Neural cell (in vitro differentiated cells): ENCODE measurements at regions not wholly inside any gene's neighbourhood (a gene's known extent, or its start where the extent isn't known, plus 50 kb on each side); places are given as distances from the start of the nearest gene placed in this dataset.

ENCODE experiments used
- EP300 ChIP-seq: fragments of 450-650 bp; conservative IDR thresholded peaks from 2 replicates; pipeline ENCODE4 v1.6.1; 2014; ENCODE audit warnings: antibody characterized with exemption, mild to moderate bottlenecking, moderate library complexity; ENCODE audit not compliant: poor library complexity, severe bottlenecking
- EZH2 ChIP-seq: fragments of 200-600, 300-800 bp; shearing (Covaris generic), sonication (generic); IDR thresholded peaks from 2 replicates; pipeline ENCODE4 v1.6.1; 2014; ENCODE audit warnings: antibody characterized with exemption, low read length, borderline replicate concordance, mild to moderate bottlenecking; ENCODE audit not compliant: insufficient read depth, poor library complexity, severe bottlenecking
- MXI1 ChIP-seq: fragments of 450-650 bp; conservative IDR thresholded peaks from 2 replicates; pipeline ENCODE4 v1.6.1; 2014; ENCODE audit warnings: antibody characterized with exemption, mild to moderate bottlenecking; ENCODE audit not compliant: poor library complexity, severe bottlenecking
- POLR2AphosphoS5 ChIP-seq: IDR thresholded peaks from 2 replicates; pipeline ENCODE4 v1.6.1; 2012
- TF ChIP-seq, protein P1 (sequence below): fragments of 450-650 bp; IDR thresholded peaks from 2 replicates; pipeline ENCODE4 v1.5.1; 2014; ENCODE audit warnings: antibody characterized with exemption, mild to moderate bottlenecking, moderate library complexity; ENCODE audit not compliant: poor library complexity, severe bottlenecking
- TF ChIP-seq, protein P2 (sequence below): IDR thresholded peaks from 2 replicates; pipeline ENCODE4 v1.6.1; 2012; ENCODE audit warnings: borderline replicate concordance

DNA sequence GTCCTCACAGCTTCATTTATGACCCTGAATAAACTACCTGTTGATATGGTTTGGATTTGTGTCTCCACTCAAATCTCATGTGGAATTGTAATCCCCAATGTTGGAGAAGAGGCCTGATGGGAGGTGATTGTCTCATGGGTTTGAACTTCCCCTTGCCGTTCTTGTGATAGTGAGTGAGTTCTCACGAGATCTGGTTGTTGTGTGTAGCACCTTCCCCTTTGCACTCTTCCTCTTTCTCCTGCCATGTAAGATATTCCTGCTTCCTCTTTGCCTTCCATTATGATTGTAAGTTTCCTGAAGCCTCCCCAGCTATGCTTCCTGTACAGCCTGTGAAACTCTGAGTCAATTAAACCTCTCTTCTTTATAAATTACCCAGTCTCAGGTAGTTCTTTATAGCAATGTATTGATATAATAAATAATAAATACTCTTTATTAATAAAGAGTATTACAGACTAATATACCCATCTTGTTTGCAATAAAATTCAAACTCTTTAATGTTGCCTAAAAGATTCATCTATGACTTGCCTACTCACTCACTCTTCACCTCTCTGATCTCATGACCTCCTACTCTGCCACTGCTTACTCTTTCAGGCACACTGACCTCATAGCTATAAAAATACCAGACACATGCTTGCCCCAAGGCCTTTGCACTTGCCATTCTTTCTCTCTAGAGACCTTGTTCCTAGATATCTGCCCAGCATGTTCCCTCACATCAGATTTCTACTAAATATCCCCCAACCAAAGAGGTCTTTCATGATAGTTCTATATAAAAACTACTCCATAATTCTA, 256.4 kb upstream of the MARCKS start:
- TF ChIP-seq EP300 (no peak), POLR2AphosphoS5 (no peak), MXI1 (no peak), EZH2 (no peak)
- TF ChIP-seq, protein P1, sequence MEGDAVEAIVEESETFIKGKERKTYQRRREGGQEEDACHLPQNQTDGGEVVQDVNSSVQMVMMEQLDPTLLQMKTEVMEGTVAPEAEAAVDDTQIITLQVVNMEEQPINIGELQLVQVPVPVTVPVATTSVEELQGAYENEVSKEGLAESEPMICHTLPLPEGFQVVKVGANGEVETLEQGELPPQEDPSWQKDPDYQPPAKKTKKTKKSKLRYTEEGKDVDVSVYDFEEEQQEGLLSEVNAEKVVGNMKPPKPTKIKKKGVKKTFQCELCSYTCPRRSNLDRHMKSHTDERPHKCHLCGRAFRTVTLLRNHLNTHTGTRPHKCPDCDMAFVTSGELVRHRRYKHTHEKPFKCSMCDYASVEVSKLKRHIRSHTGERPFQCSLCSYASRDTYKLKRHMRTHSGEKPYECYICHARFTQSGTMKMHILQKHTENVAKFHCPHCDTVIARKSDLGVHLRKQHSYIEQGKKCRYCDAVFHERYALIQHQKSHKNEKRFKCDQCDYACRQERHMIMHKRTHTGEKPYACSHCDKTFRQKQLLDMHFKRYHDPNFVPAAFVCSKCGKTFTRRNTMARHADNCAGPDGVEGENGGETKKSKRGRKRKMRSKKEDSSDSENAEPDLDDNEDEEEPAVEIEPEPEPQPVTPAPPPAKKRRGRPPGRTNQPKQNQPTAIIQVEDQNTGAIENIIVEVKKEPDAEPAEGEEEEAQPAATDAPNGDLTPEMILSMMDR, result no peak
- TF ChIP-seq, protein P2, sequence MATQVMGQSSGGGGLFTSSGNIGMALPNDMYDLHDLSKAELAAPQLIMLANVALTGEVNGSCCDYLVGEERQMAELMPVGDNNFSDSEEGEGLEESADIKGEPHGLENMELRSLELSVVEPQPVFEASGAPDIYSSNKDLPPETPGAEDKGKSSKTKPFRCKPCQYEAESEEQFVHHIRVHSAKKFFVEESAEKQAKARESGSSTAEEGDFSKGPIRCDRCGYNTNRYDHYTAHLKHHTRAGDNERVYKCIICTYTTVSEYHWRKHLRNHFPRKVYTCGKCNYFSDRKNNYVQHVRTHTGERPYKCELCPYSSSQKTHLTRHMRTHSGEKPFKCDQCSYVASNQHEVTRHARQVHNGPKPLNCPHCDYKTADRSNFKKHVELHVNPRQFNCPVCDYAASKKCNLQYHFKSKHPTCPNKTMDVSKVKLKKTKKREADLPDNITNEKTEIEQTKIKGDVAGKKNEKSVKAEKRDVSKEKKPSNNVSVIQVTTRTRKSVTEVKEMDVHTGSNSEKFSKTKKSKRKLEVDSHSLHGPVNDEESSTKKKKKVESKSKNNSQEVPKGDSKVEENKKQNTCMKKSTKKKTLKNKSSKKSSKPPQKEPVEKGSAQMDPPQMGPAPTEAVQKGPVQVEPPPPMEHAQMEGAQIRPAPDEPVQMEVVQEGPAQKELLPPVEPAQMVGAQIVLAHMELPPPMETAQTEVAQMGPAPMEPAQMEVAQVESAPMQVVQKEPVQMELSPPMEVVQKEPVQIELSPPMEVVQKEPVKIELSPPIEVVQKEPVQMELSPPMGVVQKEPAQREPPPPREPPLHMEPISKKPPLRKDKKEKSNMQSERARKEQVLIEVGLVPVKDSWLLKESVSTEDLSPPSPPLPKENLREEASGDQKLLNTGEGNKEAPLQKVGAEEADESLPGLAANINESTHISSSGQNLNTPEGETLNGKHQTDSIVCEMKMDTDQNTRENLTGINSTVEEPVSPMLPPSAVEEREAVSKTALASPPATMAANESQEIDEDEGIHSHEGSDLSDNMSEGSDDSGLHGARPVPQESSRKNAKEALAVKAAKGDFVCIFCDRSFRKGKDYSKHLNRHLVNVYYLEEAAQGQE, result no peak
